ENCODE measurements at regions not wholly inside any gene's neighbourhood (a gene's known extent, or its start where the extent isn't known, plus 50 kb on each side); places are given as distances from the start of the nearest gene placed in this dataset.
"Not testable (repeated sequence)": the region's sequence is repeated elsewhere in the genome, so short reads cannot be mapped to it uniquely, and the experiment has no call there.

DNA sequence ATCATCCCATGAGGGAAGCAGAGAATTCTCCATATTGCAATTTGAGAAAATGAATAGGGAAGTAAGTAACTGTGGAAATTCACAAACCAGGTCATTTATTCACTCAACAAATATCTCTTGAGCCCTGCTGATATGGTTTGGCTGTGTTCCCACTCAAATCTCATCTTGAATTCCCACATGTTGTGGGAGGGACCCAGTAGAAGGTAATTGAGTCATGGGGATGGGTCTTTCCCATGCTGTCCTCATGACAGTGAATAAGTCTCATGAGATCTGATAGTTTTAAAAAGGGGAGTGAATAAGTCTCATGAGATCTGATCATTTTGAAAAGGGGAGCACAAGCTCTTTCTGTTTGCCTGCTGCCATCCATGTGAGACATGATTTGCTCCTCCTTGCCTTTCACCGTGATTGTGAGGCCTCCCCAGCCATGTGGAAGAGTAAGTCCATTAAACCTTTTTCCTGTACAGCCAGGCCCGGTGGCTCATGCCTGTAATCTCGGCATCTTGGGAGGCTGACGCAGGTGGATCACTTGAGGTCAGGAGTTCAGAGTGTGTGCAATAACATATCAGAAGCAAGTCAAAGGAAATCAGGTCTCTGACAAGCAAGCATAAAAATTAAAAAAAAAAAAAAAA is 193.2 kb downstream of the NDUFA10 start:
- TF ChIP-seq, protein P1, sequence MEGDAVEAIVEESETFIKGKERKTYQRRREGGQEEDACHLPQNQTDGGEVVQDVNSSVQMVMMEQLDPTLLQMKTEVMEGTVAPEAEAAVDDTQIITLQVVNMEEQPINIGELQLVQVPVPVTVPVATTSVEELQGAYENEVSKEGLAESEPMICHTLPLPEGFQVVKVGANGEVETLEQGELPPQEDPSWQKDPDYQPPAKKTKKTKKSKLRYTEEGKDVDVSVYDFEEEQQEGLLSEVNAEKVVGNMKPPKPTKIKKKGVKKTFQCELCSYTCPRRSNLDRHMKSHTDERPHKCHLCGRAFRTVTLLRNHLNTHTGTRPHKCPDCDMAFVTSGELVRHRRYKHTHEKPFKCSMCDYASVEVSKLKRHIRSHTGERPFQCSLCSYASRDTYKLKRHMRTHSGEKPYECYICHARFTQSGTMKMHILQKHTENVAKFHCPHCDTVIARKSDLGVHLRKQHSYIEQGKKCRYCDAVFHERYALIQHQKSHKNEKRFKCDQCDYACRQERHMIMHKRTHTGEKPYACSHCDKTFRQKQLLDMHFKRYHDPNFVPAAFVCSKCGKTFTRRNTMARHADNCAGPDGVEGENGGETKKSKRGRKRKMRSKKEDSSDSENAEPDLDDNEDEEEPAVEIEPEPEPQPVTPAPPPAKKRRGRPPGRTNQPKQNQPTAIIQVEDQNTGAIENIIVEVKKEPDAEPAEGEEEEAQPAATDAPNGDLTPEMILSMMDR (IDR thresholded peaks at IDR 0.05; ENCODE audit: insufficient read depth, low read depth, low read length) = no peak
- no peak for DNase-seq (ENCODE audit: low read depth)
- no peak overlapping the region for H3K4me3 ChIP-seq (ENCODE audit: low read depth, low read length)

DNA sequence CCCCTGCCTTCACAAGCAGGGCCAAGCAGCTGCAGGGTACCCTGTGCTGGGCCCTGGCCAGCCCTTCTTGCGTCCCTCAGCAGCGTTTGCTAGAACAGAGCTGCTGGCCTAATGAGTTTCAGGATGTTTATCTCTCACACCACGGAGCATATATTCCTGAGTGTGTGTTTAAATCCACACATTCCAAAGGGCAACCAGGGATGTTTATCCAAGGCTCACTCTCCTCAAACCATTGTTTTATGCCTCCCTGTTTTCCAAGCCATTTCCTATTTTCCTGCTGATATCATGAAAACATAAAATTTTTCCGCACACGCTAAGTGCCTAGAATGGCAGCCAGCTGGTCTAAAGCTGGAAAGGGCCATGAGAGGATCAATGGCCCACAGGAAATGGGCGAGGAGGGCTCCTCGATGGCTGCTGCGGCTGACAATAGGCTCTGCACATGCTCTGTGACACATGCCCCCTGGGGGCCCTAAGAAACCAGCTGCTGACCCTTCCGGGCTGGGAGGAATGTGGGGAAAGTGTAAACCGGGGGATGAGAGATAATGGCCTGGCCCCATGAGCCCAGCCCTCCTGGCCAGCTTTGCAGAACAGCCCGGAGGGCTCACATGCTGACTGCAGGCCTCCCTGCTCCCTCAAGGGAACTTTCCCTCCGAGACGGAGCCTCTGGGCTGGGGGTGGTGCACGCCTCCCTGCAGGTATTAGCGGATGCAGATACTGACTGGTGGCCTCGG is 194.0 kb downstream of the NDUFA10 start:
- no peak for DNase-seq (ENCODE audit: low read depth)
- H3K4me3 ChIP-seq (ENCODE audit: low read depth, low read length) = no peak overlapping the region
- TF ChIP-seq, protein P1 (IDR thresholded peaks at IDR 0.05; ENCODE audit: insufficient read depth, low read depth, low read length) = no peak

DNA sequence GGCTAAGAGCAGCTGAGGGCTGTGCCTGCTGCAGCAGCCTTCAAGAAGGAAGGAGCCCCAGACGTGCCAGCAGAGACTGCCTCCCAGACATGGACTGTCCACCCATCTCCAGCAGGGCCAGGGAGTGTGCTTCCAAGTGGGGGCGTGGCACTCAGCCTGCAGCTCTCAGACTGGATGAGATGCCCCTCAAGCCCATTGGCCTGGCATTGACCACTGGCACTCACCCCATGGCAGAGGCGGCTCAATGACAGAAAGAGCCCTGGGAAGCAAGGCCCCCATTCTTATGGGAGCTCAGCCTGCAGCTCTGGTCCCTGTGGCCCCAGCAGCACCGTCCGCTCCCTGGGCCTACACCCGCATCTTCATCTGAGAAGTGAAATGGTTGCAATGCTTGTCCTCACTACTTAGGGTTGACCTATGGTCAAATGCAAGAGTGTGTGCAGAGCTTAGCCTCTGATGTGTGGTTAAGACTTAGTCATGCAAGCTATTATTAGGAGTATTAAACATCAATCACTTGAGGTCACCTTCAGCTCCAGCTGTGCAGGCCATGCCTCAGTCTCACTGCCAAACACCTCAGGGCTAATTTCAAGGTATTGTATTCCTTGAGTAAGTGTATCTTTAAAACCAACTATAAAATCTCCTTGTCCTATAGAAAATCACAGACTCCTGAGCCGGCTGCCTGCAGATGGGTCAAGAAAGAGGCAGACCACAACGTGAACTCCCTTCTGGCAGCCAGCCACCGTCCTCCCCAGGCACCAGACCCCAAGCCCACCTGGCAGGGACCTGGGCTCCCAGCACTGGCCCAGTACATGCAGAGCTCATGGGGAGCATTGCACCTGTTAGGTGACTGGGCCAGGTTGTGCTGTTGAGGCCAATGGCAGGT is 194.8 kb downstream of the NDUFA10 start:
- no peak for DNase-seq (ENCODE audit: low read depth)
- TF ChIP-seq, protein P1 (IDR thresholded peaks at IDR 0.05; ENCODE audit: insufficient read depth, low read depth, low read length) = no peak

DNA sequence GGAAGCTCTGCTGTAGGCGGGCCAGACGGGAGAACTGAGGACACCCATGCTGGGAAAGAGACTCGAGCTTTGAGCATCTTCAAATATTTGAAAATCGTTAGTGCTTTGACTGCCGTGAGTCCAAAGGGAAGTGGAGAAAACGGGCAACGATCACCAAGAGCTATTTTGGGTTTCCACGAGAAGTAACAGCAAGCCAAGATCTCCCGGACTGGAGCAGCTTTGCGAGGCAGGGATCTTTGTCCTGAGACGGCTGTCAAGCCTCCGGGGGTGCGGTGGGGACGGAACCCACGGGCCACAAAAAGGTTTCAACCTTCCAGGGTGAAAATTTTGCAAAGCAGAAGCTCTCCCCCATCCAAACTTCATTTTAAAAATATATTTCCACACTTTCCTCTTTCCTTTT is 195.8 kb downstream of the NDUFA10 start:
- DNase-seq (ENCODE audit: low read depth) = no peak
- TF ChIP-seq, protein P1 (IDR thresholded peaks at IDR 0.05; ENCODE audit: insufficient read depth, low read depth, low read length) = no peak
- no peak overlapping the region for H3K4me3 ChIP-seq (ENCODE audit: low read depth, low read length)

More for the DNA sequence above, 194.8 kb downstream of the NDUFA10 start:
- H3K4me3 ChIP-seq (ENCODE audit: low read depth, low read length) = no peak overlapping the region

DNA sequence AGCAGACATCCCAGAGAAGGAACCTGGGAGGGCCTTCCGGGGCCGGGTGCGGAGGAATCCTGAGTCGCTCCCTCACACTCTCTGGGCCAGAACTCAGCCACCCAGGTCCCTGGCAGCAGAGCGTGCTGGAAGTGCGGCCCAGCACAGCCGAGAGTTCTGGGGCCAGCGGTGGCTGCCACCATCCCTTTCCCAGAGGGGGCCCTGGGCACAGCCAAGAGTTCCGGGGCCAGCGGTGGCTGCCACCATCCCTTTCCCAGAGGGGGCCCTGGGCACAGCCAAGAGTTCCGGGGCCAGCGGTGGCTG is 196.2 kb downstream of the NDUFA10 start:
- H3K4me3 ChIP-seq (ENCODE audit: low read depth, low read length); DNase-seq (ENCODE audit: low read depth): not testable (repeated sequence)

DNA sequence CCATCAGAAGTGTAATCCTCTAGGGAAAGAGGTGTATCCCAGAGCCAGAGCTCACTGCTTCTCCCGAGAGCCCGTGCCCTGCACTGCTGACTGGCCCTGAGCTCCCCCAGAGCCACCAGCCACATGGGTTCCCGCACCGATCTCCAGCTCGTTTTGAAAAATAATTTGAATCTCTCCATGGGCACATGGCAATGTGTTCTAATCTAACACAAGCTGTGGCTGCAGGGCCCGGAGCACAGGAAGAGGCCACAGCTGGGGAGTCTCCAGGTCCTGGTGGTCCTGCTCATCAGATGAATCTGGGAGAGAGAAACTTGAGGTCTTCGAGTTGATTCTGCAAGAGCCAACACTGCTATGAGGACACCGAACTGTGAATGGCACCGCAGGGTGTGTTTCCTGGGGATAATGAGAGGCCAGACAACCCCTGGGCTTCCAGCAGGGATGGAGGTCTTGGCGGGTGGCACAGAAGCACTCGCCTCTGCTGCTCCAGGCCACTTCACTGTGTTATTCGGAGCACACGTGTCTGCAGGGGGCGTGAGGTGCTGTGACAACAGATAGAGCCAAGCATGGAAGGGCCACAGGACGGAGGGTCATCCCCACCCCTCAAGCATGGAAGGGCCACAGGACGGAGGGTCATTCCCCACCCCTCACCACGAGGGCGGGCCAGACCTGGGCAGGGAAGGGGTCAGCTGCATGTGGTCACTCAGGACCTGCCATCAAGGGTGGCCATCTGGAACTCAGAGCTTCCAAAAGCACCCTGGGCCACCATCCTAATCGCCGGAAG is 196.8 kb downstream of the NDUFA10 start:
- no peak for DNase-seq (ENCODE audit: low read depth)
- TF ChIP-seq, protein P1 (IDR thresholded peaks at IDR 0.05; ENCODE audit: insufficient read depth, low read depth, low read length) = no peak
- H3K4me3 ChIP-seq (ENCODE audit: low read depth, low read length) = no peak overlapping the region
